Uterus (tissue), 3 donors: ENCODE measurements at regions not wholly inside any gene's neighbourhood (a gene's known extent, or its start where the extent isn't known, plus 50 kb on each side); places are given as distances from the start of the nearest gene placed in this dataset.

Experiments
- DNase-seq, 2 donors: peaks; one replicate each; pipeline ENCODE4 v3.0.0-alpha.2; 2019 to 2020
- H3K27ac ChIP-seq, 2 donors: fragments of 200-600 bp; sonication (generic); 1 replicate in 1 of 2; 2 replicates in 1 of 2; pipeline ENCODE4 v1.5.1; 2016 to 2018
- H3K27me3 ChIP-seq, 2 donors: fragments of 200-600 bp; sonication (generic); one replicate each; pipeline ENCODE4 v1.5.1; 2018 to 2019; ENCODE audit warnings: control low read depth in 1 of 2
- H3K36me3 ChIP-seq, 2 donors: fragments of 200-600 bp; sonication (generic); one replicate each; pipeline ENCODE4 v1.5.1; 2019; ENCODE audit warnings: control low read depth in 1 of 2
- H3K4me1 ChIP-seq, 2 donors: fragments of 200-600 bp; sonication (generic); one replicate each; pipeline ENCODE4 v1.5.1; 2018 to 2019; ENCODE audit warnings: control low read depth in 1 of 2
- H3K4me3 ChIP-seq, 2 donors: fragments of 200-600 bp; sonication (generic); 1 replicate in 1 of 2; 2 replicates in 1 of 2; pipeline ENCODE4 v1.5.1; 2018 to 2019; ENCODE audit warnings: mild to moderate bottlenecking in 1 of 2
- H3K9me3 ChIP-seq, 2 donors: fragments of 200-600 bp; sonication (generic); one replicate each; pipeline ENCODE4 v1.5.1; 2019; ENCODE audit warnings: control low read depth in 1 of 2
- CTCF ChIP-seq, 4 experiments: fragments of 200-600 bp in 2 of 4; fragments of 450-650 bp in 2 of 4; sonication (generic) in 2 of 4; IDR thresholded peaks; one replicate each; pipeline ENCODE4 v1.5.1; 2016 to 2019; ENCODE audit warnings: antibody characterized with exemption in 4 of 4, mild to moderate bottlenecking in 2 of 4, moderate library complexity in 1 of 4
- POLR2A ChIP-seq, 2 donors: fragments of 450-650 bp; IDR thresholded peaks; one replicate each; pipeline ENCODE4 v1.6.1; 2016; ENCODE audit warnings: antibody characterized with exemption in 2 of 2, mild to moderate bottlenecking in 1 of 2, moderate library complexity in 1 of 2
- intact Hi-C: fragments of 100-400 bp; cut with DNase I; formaldehyde crosslinking; loops from one replicate; pipeline ENCODE4 v1.15.1; 2023; ENCODE audit warnings: low total_unique reads
- donor health status: DM: yes; HTN: yes; CAD: no.

- H3K36me3 ChIP-seq, result no peaks in the 10 kb centered on the region
- H3K27ac ChIP-seq, result no peak overlapping the region
- DNase-seq, result no peak
- no peaks in the 10 kb centered on the region for H3K27me3 ChIP-seq
- intact Hi-C loops, result no loop called here
- TF ChIP-seq CTCF (IDR thresholded peaks at IDR 0.05) (no peak), POLR2A (IDR thresholded peaks at IDR 0.05) (no peak)
- H3K4me3 ChIP-seq, result no peak overlapping the region
- H3K4me1 ChIP-seq, result no peaks in the 10 kb centered on the region
- H3K9me3 ChIP-seq, result no peaks in the 10 kb centered on the region
Observed at GRCh38 chr7:13155188-13155587, 467.8 kb downstream of the ARL4A start.

- no peaks in the 10 kb centered on the region for H3K4me1 ChIP-seq
- TF ChIP-seq POLR2A (IDR thresholded peaks at IDR 0.05) (no peak), CTCF (IDR thresholded peaks at IDR 0.05) (no peak)
- intact Hi-C loops, result no loop called here
- no peaks in the 10 kb centered on the region for H3K9me3 ChIP-seq
- H3K27me3 ChIP-seq, result no peaks in the 10 kb centered on the region
- no peak overlapping the region for H3K4me3 ChIP-seq
- no peaks in the 10 kb centered on the region for H3K36me3 ChIP-seq
- H3K27ac ChIP-seq, result no peak overlapping the region
- no peak for DNase-seq
Observed at GRCh38 chr7:13159003-13159402, 471.6 kb downstream of the ARL4A start.

- Histone ChIP-seq H3K4me3 (no peak overlapping the region), H3K9me3 (no peaks in the 10 kb centered on the region), H3K36me3 (no peaks in the 10 kb centered on the region), H3K27me3 (no peaks in the 10 kb centered on the region), H3K27ac (no peak overlapping the region), H3K4me1 (no peaks in the 10 kb centered on the region)
- TF ChIP-seq POLR2A (IDR thresholded peaks at IDR 0.05) (no peak), CTCF (IDR thresholded peaks at IDR 0.05) (no peak)
- no peak for DNase-seq
- intact Hi-C loops, result no loop called here
Observed at GRCh38 chr7:13159467-13160184, 472.2 kb downstream of the ARL4A start.

- intact Hi-C loops, result no loop called here
- no peaks in the 10 kb centered on the region for H3K4me1 ChIP-seq
Observed at GRCh38 chr7:13161125-13161524, 473.7 kb downstream of the ARL4A start.

More at GRCh38 chr7:13161125-13161524, 473.7 kb downstream of the ARL4A start:
- Histone ChIP-seq H3K27me3 (no peaks in the 10 kb centered on the region), H3K27ac (no peak overlapping the region), H3K36me3 (no peaks in the 10 kb centered on the region), H3K9me3 (no peaks in the 10 kb centered on the region), H3K4me3 (no peak overlapping the region)
- no peak for TF ChIP-seq POLR2A (IDR thresholded peaks at IDR 0.05)
- no peak for TF ChIP-seq CTCF (IDR thresholded peaks at IDR 0.05)
- no peak for DNase-seq
